PC-9 (cell line): ENCODE measurements at regions not wholly inside any gene's neighbourhood (a gene's known extent, or its start where the extent isn't known, plus 50 kb on each side); places are given as distances from the start of the nearest gene placed in this dataset.

Experiments
- BruUV-seq: library from RNA; stranded (reverse); fragments of 400-500 nt; replicated peaks from 2 replicates; lab custom pipeline; 2021; lab: Mats Ljungman, UMichigan
- CTCF ChIA-PET: fragments of 300-600 bp; sonication (Branson Sonifier 250); formaldehyde crosslinking; loops from one replicate; lab custom pipeline; 2022; ENCODE audit warnings: antibody characterized with exemption; lab: Charles Lee
- POLR2A ChIA-PET: fragments of 300-600 bp; sonication (Branson Sonifier 250); formaldehyde crosslinking; loops from one replicate; lab custom pipeline; 2022; ENCODE audit warnings: antibody characterized with exemption; ENCODE audit not compliant: unreplicated experiment; lab: Charles Lee
- DNase-seq, 2 experiments: peaks; one replicate each; pipeline versions ENCODE4 v3.0.0 to v3.0.0-alpha.2; 2015 to 2022; ENCODE audit warnings: mixed read lengths in 1 of 2
- H2AFZ ChIP-seq: fragments of 200-600 bp; sonication (generic); 2 replicates; pipeline ENCODE4 v1.8.1; 2017; ENCODE audit warnings: antibody characterized with exemption
- H3F3A ChIP-seq: fragments of 200-600 bp; sonication (generic); 2 replicates; pipeline ENCODE4 v1.8.1; 2017; ENCODE audit warnings: antibody characterized with exemption, mild to moderate bottlenecking, low read depth; ENCODE audit not compliant: insufficient read depth
- H3K27ac ChIP-seq: fragments of 200-600 bp; sonication (generic); 2 replicates; pipeline ENCODE4 v1.6.1; 2016; ENCODE audit warnings: mixed run types
- H3K27me3 ChIP-seq: fragments of 200-600 bp; sonication (generic); 2 replicates; pipeline ENCODE4 v1.6.1; 2016; ENCODE audit warnings: low read depth, mixed run types; ENCODE audit not compliant: insufficient read depth
- H3K36me3 ChIP-seq: fragments of 200-600 bp; sonication (generic); 2 replicates; pipeline ENCODE4 v1.6.1; 2016; ENCODE audit warnings: low read depth, mixed run types
- H3K4me1 ChIP-seq: fragments of 200-600 bp; sonication (generic); replicated peaks from 2 replicates; pipeline ENCODE4 v1.6.1; 2016; ENCODE audit warnings: mixed run types; ENCODE audit not compliant: insufficient read depth
- H3K4me2 ChIP-seq: fragments of 200-600 bp; sonication (generic); 2 replicates; pipeline ENCODE4 v1.6.1; 2017; ENCODE audit warnings: mixed run types
- H3K4me3 ChIP-seq: fragments of 200-600 bp; sonication (generic); 2 replicates; pipeline ENCODE4 v1.6.1; 2016; ENCODE audit warnings: mixed run types
- H3K79me2 ChIP-seq: fragments of 200-600 bp; sonication (generic); 2 replicates; pipeline ENCODE4 v1.6.1; 2017; ENCODE audit warnings: low read depth, mixed run types
- H3K9me2 ChIP-seq: fragments of 200-600 bp; sonication (generic); 2 replicates; pipeline ENCODE4 v1.8.1; 2017; ENCODE audit warnings: mild to moderate bottlenecking; ENCODE audit not compliant: insufficient read depth
- H3K9me3 ChIP-seq: fragments of 200-600 bp; sonication (generic); 2 replicates; pipeline ENCODE4 v1.8.1; 2016; ENCODE audit warnings: low read depth; ENCODE audit not compliant: insufficient read depth
- H4K20me1 ChIP-seq: fragments of 200-600 bp; sonication (generic); 2 replicates; pipeline ENCODE4 v1.8.1; 2017; ENCODE audit not compliant: insufficient read depth
- EZH2 ChIP-seq: fragments of 200-600 bp; sonication (generic); IDR thresholded peaks from 2 replicates; pipeline ENCODE4 v1.8.0; 2017; ENCODE audit warnings: antibody characterized with exemption, low read depth
- intact Hi-C: fragments of 100-400 bp; cut with micrococcal nuclease; formaldehyde crosslinking; loops from one replicate; pipeline ENCODE4 v1.10.0; 2022; ENCODE audit not compliant: unreplicated experiment
- TF ChIP-seq, protein P1 (sequence below): fragments of 200-600 bp; sonication (generic); conservative IDR thresholded peaks from 2 replicates; pipeline ENCODE4 v1.6.1; 2017; ENCODE audit warnings: mixed run types, antibody characterized with exemption, mild to moderate bottlenecking, moderate library complexity

DNA sequence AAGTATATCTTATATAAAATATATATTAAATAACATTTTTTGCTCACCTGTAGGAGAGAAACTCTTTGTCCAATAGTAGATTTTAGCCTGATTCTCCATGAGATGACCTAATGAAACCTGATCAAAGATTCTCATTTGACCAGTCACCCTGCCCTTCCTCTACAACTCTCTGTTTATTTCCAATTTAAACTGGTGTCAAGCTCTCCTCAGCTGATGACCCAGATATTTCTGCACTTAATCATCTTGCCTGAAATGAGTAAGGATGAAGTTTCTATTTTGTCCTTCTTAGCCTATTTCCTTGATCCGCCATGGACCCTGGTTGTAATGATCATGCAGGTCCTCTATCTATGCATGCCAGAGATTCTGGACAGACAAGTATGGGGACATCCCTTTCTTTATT lies 179.3 kb upstream of the FGF10 start:
- Histone ChIP-seq H3K9me3 (no peaks in the 10 kb centered on the region), H3K79me2 (no peaks in the 10 kb centered on the region), H4K20me1 (no peaks in the 10 kb centered on the region), H3K9me2 (no peaks in the 10 kb centered on the region), H3K27me3 (no peaks in the 10 kb centered on the region), H3K27ac (no peak overlapping the region), H3K4me3 (no peak overlapping the region), H3K36me3 (no peaks in the 10 kb centered on the region), H3K4me1 (no peaks in the 10 kb centered on the region), H2AFZ (no peak overlapping the region), H3K4me2 (no peak overlapping the region), H3F3A (no peaks in the 10 kb centered on the region)
- BruUV-seq = no TSS peak
- no peak for DNase-seq
- TF ChIP-seq, protein P1, sequence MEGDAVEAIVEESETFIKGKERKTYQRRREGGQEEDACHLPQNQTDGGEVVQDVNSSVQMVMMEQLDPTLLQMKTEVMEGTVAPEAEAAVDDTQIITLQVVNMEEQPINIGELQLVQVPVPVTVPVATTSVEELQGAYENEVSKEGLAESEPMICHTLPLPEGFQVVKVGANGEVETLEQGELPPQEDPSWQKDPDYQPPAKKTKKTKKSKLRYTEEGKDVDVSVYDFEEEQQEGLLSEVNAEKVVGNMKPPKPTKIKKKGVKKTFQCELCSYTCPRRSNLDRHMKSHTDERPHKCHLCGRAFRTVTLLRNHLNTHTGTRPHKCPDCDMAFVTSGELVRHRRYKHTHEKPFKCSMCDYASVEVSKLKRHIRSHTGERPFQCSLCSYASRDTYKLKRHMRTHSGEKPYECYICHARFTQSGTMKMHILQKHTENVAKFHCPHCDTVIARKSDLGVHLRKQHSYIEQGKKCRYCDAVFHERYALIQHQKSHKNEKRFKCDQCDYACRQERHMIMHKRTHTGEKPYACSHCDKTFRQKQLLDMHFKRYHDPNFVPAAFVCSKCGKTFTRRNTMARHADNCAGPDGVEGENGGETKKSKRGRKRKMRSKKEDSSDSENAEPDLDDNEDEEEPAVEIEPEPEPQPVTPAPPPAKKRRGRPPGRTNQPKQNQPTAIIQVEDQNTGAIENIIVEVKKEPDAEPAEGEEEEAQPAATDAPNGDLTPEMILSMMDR = no peak
- no peak for TF ChIP-seq EZH2
- ChIA-PET POLR2A (no interaction called here), CTCF (interaction anchor here (0.6 kb wide), 1 partner anchor 20 kb away, joined by 3 read pairs; no protein-coding TSS in a partner anchor)
- intact Hi-C loops = no loop called here

DNA sequence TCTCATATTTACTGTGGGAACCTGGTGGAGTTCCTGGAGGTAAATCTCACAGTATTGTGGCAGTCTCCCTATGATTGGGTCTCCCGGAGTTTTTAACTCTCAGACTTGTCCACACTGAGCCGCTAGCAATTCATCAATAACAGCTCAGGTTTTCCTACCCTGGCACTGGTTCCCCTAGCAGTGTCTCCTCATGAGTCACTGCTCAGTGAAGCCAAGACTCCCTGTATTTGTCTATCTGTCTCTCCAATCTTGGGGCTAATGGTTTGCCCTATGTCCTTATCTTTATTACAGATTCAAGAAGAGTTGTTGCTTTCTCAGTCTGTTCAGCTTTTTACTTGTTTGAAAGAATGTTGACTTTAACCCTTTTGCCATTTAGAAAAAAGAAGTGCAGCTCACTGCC lies 176.7 kb upstream of the FGF10 start:
- ChIA-PET POLR2A (no interaction called here), CTCF (no interaction called here)
- Histone ChIP-seq H3F3A (no peaks in the 10 kb centered on the region), H2AFZ (no peak overlapping the region), H3K4me1 (no peaks in the 10 kb centered on the region), H3K4me3 (no peak overlapping the region), H3K36me3 (no peaks in the 10 kb centered on the region), H4K20me1 (no peaks in the 10 kb centered on the region; the same call in 1 of the 2 replicates), H3K9me2 (no peaks in the 10 kb centered on the region), H3K27ac (no peak overlapping the region), H3K27me3 (no peaks in the 10 kb centered on the region), H3K9me3 (no peaks in the 10 kb centered on the region), H3K4me2 (no peak overlapping the region), H3K79me2 (no peaks in the 10 kb centered on the region)
- intact Hi-C loops = no loop called here
- TF ChIP-seq, protein P1 = no peak
- no peak for TF ChIP-seq EZH2
- DNase-seq = no peak
- BruUV-seq = no TSS peak

DNA sequence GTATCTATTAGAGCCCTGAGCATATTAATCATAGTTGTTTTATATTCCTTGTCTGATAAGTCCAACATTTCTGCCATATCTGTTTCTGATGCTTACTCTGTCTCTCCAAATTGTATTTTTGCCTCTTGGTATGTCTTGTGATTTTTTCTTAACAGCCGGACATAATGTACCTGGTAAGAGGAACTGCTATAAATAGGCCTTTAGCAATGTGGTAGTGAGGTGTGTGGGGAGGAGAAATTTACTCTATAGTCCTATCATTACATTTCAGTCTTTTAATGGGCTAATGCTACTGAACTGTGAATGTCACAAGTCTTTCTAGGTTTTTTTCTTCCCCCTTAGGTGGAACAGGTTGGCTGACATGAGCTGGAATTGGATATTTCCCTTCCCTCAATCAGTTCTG lies 176.1 kb upstream of the FGF10 start:
- no peaks in the 10 kb centered on the region for H3K9me3 ChIP-seq
- POLR2A ChIA-PET = no interaction called here
- H3K4me2 ChIP-seq = no peak overlapping the region
- intact Hi-C loops = no loop called here
- CTCF ChIA-PET = no interaction called here
- no peaks in the 10 kb centered on the region for H3F3A ChIP-seq
- H2AFZ ChIP-seq = no peak overlapping the region
- DNase-seq = no peak
- no peaks in the 10 kb centered on the region for H3K4me1 ChIP-seq
- H3K27ac ChIP-seq = no peak overlapping the region
- H3K79me2 ChIP-seq = no peaks in the 10 kb centered on the region
- H4K20me1 ChIP-seq = no peaks in the 10 kb centered on the region; the same call in 1 of the 2 replicates
- no peaks in the 10 kb centered on the region for H3K27me3 ChIP-seq
- H3K4me3 ChIP-seq = no peak overlapping the region
- TF ChIP-seq, protein P1 = no peak
- TF ChIP-seq EZH2 = no peak
- no TSS peak for BruUV-seq
- H3K36me3 ChIP-seq = no peaks in the 10 kb centered on the region
- H3K9me2 ChIP-seq = no peaks in the 10 kb centered on the region
